ENCODE measurements at regions not wholly inside any gene's neighbourhood (a gene's known extent, or its start where the extent isn't known, plus 50 kb on each side); places are given as distances from the start of the nearest gene placed in this dataset.

- Histone ChIP-seq H3K36me3 (ENCODE audit: control insufficient read depth, insufficient read depth, low read length) (no peaks in the 10 kb centered on the region), H3K27ac (ENCODE audit: extremely low read depth, low read depth, low read length) (no peak overlapping the region), H2AFZ (ENCODE audit: low read depth, low read length) (no peak overlapping the region), H3K4me3 (no peak overlapping the region), H3K9ac (ENCODE audit: insufficient read depth in 1 of 2, low read depth in 2 of 2, low read length in 2 of 2) (no peak overlapping the region), H3K9me1 (ENCODE audit: control insufficient read depth, insufficient read depth, low read length) (no peaks in the 10 kb centered on the region), H3K4me1 (replicated peaks in 1 of 2; ENCODE audit: control insufficient read depth in 2 of 2, insufficient read depth in 2 of 2, low read length in 2 of 2) (no peaks in the 10 kb centered on the region), H3K4me2 (ENCODE audit: insufficient read depth, low read length) (no peak overlapping the region), H3K79me2 (ENCODE audit: control insufficient read depth, insufficient read depth, low read length) (no peaks in the 10 kb centered on the region), H4K20me1 (replicated peaks; ENCODE audit: control insufficient read depth, insufficient read depth, low read length) (no peaks in the 10 kb centered on the region), H3K9me3 (replicated peaks; ENCODE audit: control insufficient read depth, insufficient read depth, low read depth, low read length) (no peaks in the 10 kb centered on the region), H3K27me3 (ENCODE audit: control insufficient read depth in 2 of 2, insufficient read depth in 2 of 2, low read length in 2 of 2) (no peaks in the 10 kb centered on the region)
- no TSS peak for BruUV-seq (replicated peaks)
- FAIRE-seq (no peak), ATAC-seq (no peak), DNase-seq (ENCODE audit: extremely low read depth in 1 of 4, low spot score in 3 of 4) (no peak)
- intact Hi-C loops (cut with micrococcal nuclease) = no loop called here
- in situ Hi-C loops (cut with MboI) = no loop called here
- no peak for TF ChIP-seq MCM5 (IDR thresholded peaks at IDR 0.05; ENCODE audit: low read depth)
- TF ChIP-seq SRSF9 (IDR thresholded peaks at IDR 0.05; ENCODE audit: borderline replicate concordance, low read depth, low read length) = no peak
- TF ChIP-seq HDAC8 (tag; IDR thresholded peaks at IDR 0.05) = no peak
- TF ChIP-seq CTBP1 (IDR thresholded peaks at IDR 0.05; ENCODE audit: borderline replicate concordance) = no peak
- TF ChIP-seq, protein P1, sequence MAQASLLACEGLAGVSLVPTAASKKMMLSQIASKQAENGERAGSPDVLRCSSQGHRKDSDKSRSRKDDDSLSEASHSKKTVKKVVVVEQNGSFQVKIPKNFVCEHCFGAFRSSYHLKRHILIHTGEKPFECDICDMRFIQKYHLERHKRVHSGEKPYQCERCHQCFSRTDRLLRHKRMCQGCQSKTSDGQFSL (CRISPR knock-in tag; IDR thresholded peaks at IDR 0.05) = no peak
- TF ChIP-seq, protein P1 (tag; IDR thresholded peaks at IDR 0.05) = no peak
- no peak for TF ChIP-seq HDGF (IDR thresholded peaks at IDR 0.05)
- TF ChIP-seq SOX6 (IDR thresholded peaks at IDR 0.05) = no peak
- no peak for TF ChIP-seq ZNF124 (CRISPR knock-in tag; IDR thresholded peaks at IDR 0.05)
- TF ChIP-seq ZNF282 (CRISPR knock-in tag; IDR thresholded peaks at IDR 0.05) = no peak
- TF ChIP-seq, protein P2, sequence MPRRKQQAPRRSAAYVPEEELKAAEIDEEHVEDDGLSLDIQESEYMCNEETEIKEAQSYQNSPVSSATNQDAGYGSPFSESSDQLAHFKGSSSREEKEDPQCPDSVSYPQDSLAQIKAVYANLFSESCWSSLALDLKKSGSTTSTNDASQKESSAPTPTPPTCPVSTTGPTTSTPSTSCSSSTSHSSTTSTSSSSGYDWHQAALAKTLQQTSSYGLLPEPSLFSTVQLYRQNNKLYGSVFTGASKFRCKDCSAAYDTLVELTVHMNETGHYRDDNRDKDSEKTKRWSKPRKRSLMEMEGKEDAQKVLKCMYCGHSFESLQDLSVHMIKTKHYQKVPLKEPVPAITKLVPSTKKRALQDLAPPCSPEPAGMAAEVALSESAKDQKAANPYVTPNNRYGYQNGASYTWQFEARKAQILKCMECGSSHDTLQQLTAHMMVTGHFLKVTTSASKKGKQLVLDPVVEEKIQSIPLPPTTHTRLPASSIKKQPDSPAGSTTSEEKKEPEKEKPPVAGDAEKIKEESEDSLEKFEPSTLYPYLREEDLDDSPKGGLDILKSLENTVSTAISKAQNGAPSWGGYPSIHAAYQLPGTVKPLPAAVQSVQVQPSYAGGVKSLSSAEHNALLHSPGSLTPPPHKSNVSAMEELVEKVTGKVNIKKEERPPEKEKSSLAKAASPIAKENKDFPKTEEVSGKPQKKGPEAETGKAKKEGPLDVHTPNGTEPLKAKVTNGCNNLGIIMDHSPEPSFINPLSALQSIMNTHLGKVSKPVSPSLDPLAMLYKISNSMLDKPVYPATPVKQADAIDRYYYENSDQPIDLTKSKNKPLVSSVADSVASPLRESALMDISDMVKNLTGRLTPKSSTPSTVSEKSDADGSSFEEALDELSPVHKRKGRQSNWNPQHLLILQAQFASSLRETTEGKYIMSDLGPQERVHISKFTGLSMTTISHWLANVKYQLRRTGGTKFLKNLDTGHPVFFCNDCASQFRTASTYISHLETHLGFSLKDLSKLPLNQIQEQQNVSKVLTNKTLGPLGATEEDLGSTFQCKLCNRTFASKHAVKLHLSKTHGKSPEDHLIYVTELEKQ (CRISPR knock-in tag; IDR thresholded peaks at IDR 0.05) = no peak
- no peak for TF ChIP-seq USF2 (CRISPR knock-in tag; IDR thresholded peaks at IDR 0.05)
- no peak for TF ChIP-seq TRIM24 (IDR thresholded peaks at IDR 0.05)
- TF ChIP-seq DDX20 (tag; IDR thresholded peaks at IDR 0.05; ENCODE audit: low read depth) = no peak
- TF ChIP-seq GABPB1 (CRISPR knock-in tag; IDR thresholded peaks at IDR 0.05) = no peak
- POLR2A ChIA-PET = no interaction called here
- CTCF ChIA-PET (ENCODE audit: low intra/inter-chr PET ratio) = no interaction called here
- WGBS (ENCODE audit: insufficient coverage, low coverage, missing lambda C conversion rate) = 3% methylated on average over 3 of the region's 3 CpGs
Measured at GRCh38 chr2:14235667-14236066, 396.9 kb upstream of the LRATD1 start.
